ENCODE measurements at regions not wholly inside any gene's neighbourhood (a gene's known extent, or its start where the extent isn't known, plus 50 kb on each side); places are given as distances from the start of the nearest gene placed in this dataset.

- Histone ChIP-seq H3K9me3 (ENCODE audit: control insufficient read depth in 4 of 4, insufficient read depth in 3 of 4, low read length in 3 of 4) (no peaks in the 10 kb centered on the region), H3K27ac (ENCODE audit: low read depth in 1 of 2, low read length in 1 of 2) (no peak overlapping the region), H3K4me3 (no peak overlapping the region), H3K9ac (ENCODE audit: insufficient read depth in 1 of 2, low read length in 2 of 2) (no peak overlapping the region), H3K4me1 (ENCODE audit: control insufficient read depth in 5 of 5, insufficient read depth in 5 of 5, low read length in 5 of 5) (no peaks in the 10 kb centered on the region), H3K27me3 (ENCODE audit: control insufficient read depth in 3 of 3, insufficient read depth in 3 of 3, low read length in 2 of 3) (no peaks in the 10 kb centered on the region), H3K36me3 (ENCODE audit: control insufficient read depth in 4 of 4, insufficient read depth in 4 of 4, low read length in 4 of 4) (no peaks in the 10 kb centered on the region)
- ATAC-seq (ENCODE audit: insufficient read depth, low FRiP score) (no peak), DNase-seq (no peak)
- TF ChIP-seq CTCF (IDR thresholded peaks at IDR 0.05; ENCODE audit: control extremely low read depth, extremely low read depth) = no peak
- WGBS, 2 donors = 76% methylated on average over 15 of the region's 15 CpGs
Observed at GRCh38 chr1:30329802-30330557, 393.4 kb downstream of the MATN1 start.

DNA sequence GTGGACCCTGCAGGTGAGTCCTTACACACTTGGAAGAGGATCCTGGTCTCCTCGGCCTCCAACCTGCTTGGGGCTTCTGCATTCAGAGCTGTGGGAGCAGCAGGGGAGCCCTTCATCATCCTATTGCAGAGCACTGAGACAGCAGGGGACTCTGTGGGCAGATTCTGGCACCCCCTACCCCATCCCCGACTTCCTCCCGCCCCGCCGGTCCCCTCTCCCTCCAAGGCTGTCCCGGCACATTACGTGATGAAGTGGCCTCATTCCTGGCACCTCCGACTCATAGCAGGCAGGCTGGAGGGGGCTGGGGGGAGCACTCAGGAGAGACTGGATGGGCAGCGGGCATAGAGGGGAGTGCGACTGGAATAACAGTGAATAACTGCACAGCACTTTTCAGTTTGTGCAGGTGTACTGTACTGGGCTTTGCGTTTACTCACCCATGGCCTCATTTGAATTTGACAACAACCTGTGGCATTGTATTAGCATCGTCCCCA is 394.1 kb downstream of the MATN1 start:
- H3K9ac ChIP-seq (ENCODE audit: insufficient read depth in 1 of 2, low read length in 2 of 2) = no peak overlapping the region
- no peak for TF ChIP-seq CTCF (IDR thresholded peaks at IDR 0.05; ENCODE audit: control extremely low read depth, extremely low read depth)
- no peak for DNase-seq
- H3K4me3 ChIP-seq = no peak overlapping the region
- no peaks in the 10 kb centered on the region for H3K4me1 ChIP-seq (ENCODE audit: control insufficient read depth in 5 of 5, insufficient read depth in 5 of 5, low read length in 5 of 5)
- no peaks in the 10 kb centered on the region for H3K9me3 ChIP-seq (ENCODE audit: control insufficient read depth in 4 of 4, insufficient read depth in 3 of 4, low read length in 3 of 4)
- no peaks in the 10 kb centered on the region for H3K27me3 ChIP-seq (ENCODE audit: control insufficient read depth in 3 of 3, insufficient read depth in 3 of 3, low read length in 2 of 3)
- ATAC-seq (ENCODE audit: insufficient read depth, low FRiP score) = no peak
- 77 to 91% methylated on average over 12 of the region's 12 CpGs for WGBS, 2 donors
- H3K27ac ChIP-seq (ENCODE audit: low read depth in 1 of 2, low read length in 1 of 2) = no peak overlapping the region
- no peaks in the 10 kb centered on the region for H3K36me3 ChIP-seq (ENCODE audit: control insufficient read depth in 4 of 4, insufficient read depth in 4 of 4, low read length in 4 of 4)

- H3K9me3 ChIP-seq (ENCODE audit: control insufficient read depth in 4 of 4, insufficient read depth in 3 of 4, low read length in 3 of 4) = no peaks in the 10 kb centered on the region
- 80 to 84% methylated on average over 9 of the region's 9 CpGs for WGBS, 2 donors
- DNase-seq (no peak), ATAC-seq (ENCODE audit: insufficient read depth, low FRiP score) (no peak)
- no peak overlapping the region for H3K27ac ChIP-seq (ENCODE audit: low read depth in 1 of 2, low read length in 1 of 2)
- no peak overlapping the region for H3K4me3 ChIP-seq
- no peaks in the 10 kb centered on the region for H3K4me1 ChIP-seq (ENCODE audit: control insufficient read depth in 5 of 5, insufficient read depth in 5 of 5, low read length in 5 of 5)
- H3K9ac ChIP-seq (ENCODE audit: insufficient read depth in 1 of 2, low read length in 2 of 2) = no peak overlapping the region
- H3K27me3 ChIP-seq (ENCODE audit: control insufficient read depth in 3 of 3, insufficient read depth in 3 of 3, low read length in 2 of 3) = no peaks in the 10 kb centered on the region
- TF ChIP-seq CTCF (IDR thresholded peaks at IDR 0.05; ENCODE audit: control extremely low read depth, extremely low read depth) = no peak
- H3K36me3 ChIP-seq (ENCODE audit: control insufficient read depth in 4 of 4, insufficient read depth in 4 of 4, low read length in 4 of 4) = no peaks in the 10 kb centered on the region
Observed at GRCh38 chr1:30328401-30329262, 394.8 kb downstream of the MATN1 start.
